Keratinocyte (primary cell): ENCODE measurements at regions not wholly inside any gene's neighbourhood (a gene's known extent, or its start where the extent isn't known, plus 50 kb on each side); places are given as distances from the start of the nearest gene placed in this dataset.

Source experiments
- DNase-seq: peaks from one replicate; pipeline ENCODE4 v3.0.0-alpha.2; 2011; ENCODE audit warnings: low read depth, missing footprints, low spot score
- FAIRE-seq: peaks from 2 replicates; lab custom pipeline; 2011; peaks lifted over from hg19 to GRCh38; lab: Jason Lieb, UNC
- H2AFZ ChIP-seq: 2 replicates; pipeline ENCODE4 v1.6.0; 2012; ENCODE audit warnings: low read length, control low read depth, inconsistent platforms; ENCODE audit not compliant: control insufficient read depth
- H3K27ac ChIP-seq: 2 replicates; pipeline ENCODE4 v1.5.1; 2011; ENCODE audit warnings: low read length; ENCODE audit not compliant: control insufficient read depth, insufficient read depth
- H3K27me3 ChIP-seq: 3 replicates; pipeline ENCODE4 v1.6.0; 2011; ENCODE audit warnings: low read length; ENCODE audit not compliant: control insufficient read depth, insufficient read depth; ENCODE audit errors: extremely low read depth
- H3K36me3 ChIP-seq, 2 experiments: 2 replicates in 1 of 2; 3 replicates in 1 of 2; pipeline ENCODE4 v1.5.1; 2011; ENCODE audit warnings: low read length in 2 of 2, mild to moderate bottlenecking in 1 of 2; ENCODE audit not compliant: control insufficient read depth in 2 of 2, insufficient read depth in 2 of 2; ENCODE audit errors: extremely low read depth in 1 of 2
- H3K4me1 ChIP-seq: 3 replicates; pipeline ENCODE4 v1.5.1; 2011; ENCODE audit warnings: low read length; ENCODE audit not compliant: control insufficient read depth, insufficient read depth; ENCODE audit errors: extremely low read depth
- H3K4me2 ChIP-seq: 3 replicates; pipeline ENCODE4 v1.6.0; 2011; ENCODE audit warnings: low read depth, low read length; ENCODE audit not compliant: control insufficient read depth, insufficient read depth; ENCODE audit errors: extremely low read depth
- H3K4me3 ChIP-seq, 3 experiments: fragments of 200-600 bp in 1 of 3; sonication (generic) in 1 of 3; 2 replicates in 2 of 3; 3 replicates in 1 of 3; pipeline ENCODE4 v1.5.1; 2011 to 2016; ENCODE audit warnings: low read length in 3 of 3, mild to moderate bottlenecking in 3 of 3, control low read depth in 2 of 3, inconsistent platforms in 1 of 3, low read depth in 1 of 3, mixed read lengths in 1 of 3, mixed run types in 1 of 3, moderate library complexity in 1 of 3; ENCODE audit not compliant: control insufficient read depth in 2 of 3, insufficient read depth in 2 of 3; ENCODE audit errors: extremely low read depth in 1 of 3
- H3K79me2 ChIP-seq: 2 replicates; pipeline ENCODE4 v1.6.0; 2012; ENCODE audit warnings: low read length; ENCODE audit not compliant: control insufficient read depth, insufficient read depth
- H3K9ac ChIP-seq: 3 replicates; pipeline ENCODE4 v1.6.0; 2011; ENCODE audit warnings: low read length; ENCODE audit not compliant: control insufficient read depth, insufficient read depth; ENCODE audit errors: extremely low read depth
- H3K9me1 ChIP-seq: 3 replicates; pipeline ENCODE4 v1.6.0; 2011; ENCODE audit warnings: low read length; ENCODE audit not compliant: control insufficient read depth, insufficient read depth; ENCODE audit errors: extremely low read depth
- H3K9me3 ChIP-seq: 2 replicates; pipeline ENCODE4 v1.5.1; 2012; ENCODE audit warnings: low read depth, low read length; ENCODE audit not compliant: control insufficient read depth
- H4K20me1 ChIP-seq: 3 replicates; pipeline ENCODE4 v1.6.0; 2011; ENCODE audit warnings: low read length; ENCODE audit not compliant: control insufficient read depth, insufficient read depth; ENCODE audit errors: extremely low read depth
- CTCF ChIP-seq, 3 experiments: IDR thresholded peaks in 1 of 3; conservative IDR thresholded peaks in 1 of 3; optimal IDR thresholded peaks in 1 of 3; 2 replicates in 2 of 3; 3 replicates in 1 of 3; pipeline versions ENCODE3 to v1.5.1; 2011; ENCODE audit warnings: low read length in 3 of 3, mild to moderate bottlenecking in 3 of 3, moderate library complexity in 2 of 3, control low read depth in 1 of 3, inconsistent platforms in 1 of 3; ENCODE audit not compliant: insufficient read depth in 2 of 3; ENCODE audit errors: extremely low read depth in 1 of 3
- EZH2 ChIP-seq: IDR thresholded peaks from one replicate; pipeline ENCODE4 v1.6.1; 2012; ENCODE audit warnings: inconsistent platforms, mild to moderate bottlenecking, low read length, moderate library complexity
- dilution Hi-C: fragments of 300-500 bp; cut with MboI; formaldehyde crosslinking; loops from one replicate; pipeline ENCODE4 v1.7.0; 2020; ENCODE audit warnings: low sequenced_read_pairs; ENCODE audit not compliant: extremely low pct_ligation_motif_present

- H3K4me1 ChIP-seq, result no peaks in the 10 kb centered on the region
- peaks cover 2% of the 10 kb centered on the region for H3K9me3 ChIP-seq
- no peak overlapping the region for H2AFZ ChIP-seq
- H3K36me3 ChIP-seq, result no peaks in the 10 kb centered on the region
- DNase-seq, result no peak
- no peaks in the 10 kb centered on the region for H3K9me1 ChIP-seq
- dilution Hi-C loops, result no loop called here
- H4K20me1 ChIP-seq, result no peaks in the 10 kb centered on the region
- no peak overlapping the region for H3K4me3 ChIP-seq
- no peak overlapping the region for H3K9ac ChIP-seq
- no peak overlapping the region for H3K4me2 ChIP-seq
- no peak for FAIRE-seq
- H3K79me2 ChIP-seq, result no peaks in the 10 kb centered on the region
- no peaks in the 10 kb centered on the region for H3K27me3 ChIP-seq
- H3K27ac ChIP-seq, result no peak overlapping the region
- no peak for TF ChIP-seq EZH2
- TF ChIP-seq CTCF (optimal IDR thresholded peaks at IDR 0.05 in 1 of 3, IDR thresholded peaks at IDR 0.05 in 1 of 3, conservative IDR thresholded peaks at IDR 0.05 in 1 of 3; ENCODE audit: extremely low read depth in 1 of 3, insufficient read depth in 2 of 3, low read length in 3 of 3), result no peak
These were observed 128.7 kb upstream of the CST7 start for GRCh38 chr20:24820345-24820744.

DNA sequence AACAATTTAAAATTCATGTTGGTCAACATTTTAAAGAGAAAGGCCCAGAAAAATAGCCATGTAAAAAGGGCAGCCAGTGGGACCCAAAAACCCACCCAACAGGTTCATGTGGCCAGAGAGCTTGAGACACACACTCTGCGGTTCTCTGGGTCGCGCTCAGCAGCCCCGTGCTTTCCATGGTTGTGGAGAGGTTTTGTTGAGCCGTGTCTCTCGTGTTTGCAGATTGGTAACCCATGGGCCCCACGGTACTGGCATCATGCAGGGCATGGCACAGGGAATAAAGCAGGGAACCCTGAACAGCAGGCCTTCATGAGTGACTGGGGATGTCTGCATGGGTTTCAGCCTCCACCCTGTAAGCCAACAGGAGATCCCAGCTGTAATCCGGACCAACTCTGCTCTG lies 127.7 kb upstream of the CST7 start:
- Histone ChIP-seq H3K27me3 (no peaks in the 10 kb centered on the region), H3K36me3 (no peaks in the 10 kb centered on the region), H3K4me3 (no peak overlapping the region), H3K4me1 (no peaks in the 10 kb centered on the region), H3K4me2 (no peak overlapping the region), H4K20me1 (no peaks in the 10 kb centered on the region), H3K9ac (no peak overlapping the region), H3K27ac (no peak overlapping the region), H3K79me2 (no peaks in the 10 kb centered on the region), H3K9me3 (no peaks in the 10 kb centered on the region), H3K9me1 (no peaks in the 10 kb centered on the region), H2AFZ (no peak overlapping the region)
- no peak for TF ChIP-seq EZH2
- no peak for TF ChIP-seq CTCF (optimal IDR thresholded peaks at IDR 0.05 in 1 of 3, IDR thresholded peaks at IDR 0.05 in 1 of 3, conservative IDR thresholded peaks at IDR 0.05 in 1 of 3; ENCODE audit: extremely low read depth in 1 of 3, insufficient read depth in 2 of 3, low read length in 3 of 3)
- no peak for FAIRE-seq
- dilution Hi-C loops, result no loop called here
- no peak for DNase-seq
